ENCODE measurements at regions not wholly inside any gene's neighbourhood (a gene's known extent, or its start where the extent isn't known, plus 50 kb on each side); places are given as distances from the start of the nearest gene placed in this dataset.

DNA sequence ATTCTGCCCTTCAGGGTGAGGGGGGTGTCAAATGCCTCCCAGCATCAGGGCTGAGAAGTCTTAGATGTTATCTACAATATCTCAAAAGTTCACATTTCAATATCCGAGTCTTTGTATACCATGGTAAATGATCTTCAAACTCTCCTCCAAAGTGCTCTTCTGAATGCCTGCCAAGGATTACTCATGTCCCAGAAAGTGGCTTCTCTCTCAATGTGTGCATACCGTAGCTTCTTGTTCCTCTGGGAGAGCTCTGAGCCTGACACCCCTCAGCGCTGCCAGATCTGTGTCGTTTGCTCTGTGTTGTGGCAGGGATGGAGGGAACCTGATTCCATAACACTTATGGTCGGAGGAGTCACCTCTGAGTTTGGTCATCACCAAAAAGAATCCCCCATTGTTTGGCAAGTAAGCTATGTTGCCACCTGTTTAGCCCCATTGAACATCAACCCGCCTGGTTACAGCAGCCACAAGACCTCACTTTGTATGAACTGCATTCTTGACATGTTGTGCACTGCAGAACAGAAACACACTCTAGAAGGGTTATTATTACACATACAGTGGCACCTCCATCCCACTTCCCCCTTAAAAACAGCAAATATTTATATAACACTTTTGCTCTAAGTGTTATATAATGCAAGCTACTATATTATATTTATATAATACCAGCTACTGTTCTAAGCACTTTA, 163.1 kb upstream of the MIR17HG start:
- H3K9me3 Mint-ChIP-seq, result no peaks in the 10 kb centered on the region
- H3K36me3 Mint-ChIP-seq (ENCODE audit: low read depth), result peaks cover 2% of the 10 kb centered on the region
- DNase-seq (ENCODE audit: low read depth, low spot score), result no peak
- H3K27ac Mint-ChIP-seq (ENCODE audit: unreplicated experiment), result peak overlapping the region; percentile 64
- H3K4me3 Mint-ChIP-seq, result no peak overlapping the region
- peaks cover 27% of the 10 kb centered on the region for H3K4me1 Mint-ChIP-seq
- no peaks in the 10 kb centered on the region for H3K27me3 Mint-ChIP-seq (ENCODE audit: low read depth)
- TF ChIP-seq, protein P1, sequence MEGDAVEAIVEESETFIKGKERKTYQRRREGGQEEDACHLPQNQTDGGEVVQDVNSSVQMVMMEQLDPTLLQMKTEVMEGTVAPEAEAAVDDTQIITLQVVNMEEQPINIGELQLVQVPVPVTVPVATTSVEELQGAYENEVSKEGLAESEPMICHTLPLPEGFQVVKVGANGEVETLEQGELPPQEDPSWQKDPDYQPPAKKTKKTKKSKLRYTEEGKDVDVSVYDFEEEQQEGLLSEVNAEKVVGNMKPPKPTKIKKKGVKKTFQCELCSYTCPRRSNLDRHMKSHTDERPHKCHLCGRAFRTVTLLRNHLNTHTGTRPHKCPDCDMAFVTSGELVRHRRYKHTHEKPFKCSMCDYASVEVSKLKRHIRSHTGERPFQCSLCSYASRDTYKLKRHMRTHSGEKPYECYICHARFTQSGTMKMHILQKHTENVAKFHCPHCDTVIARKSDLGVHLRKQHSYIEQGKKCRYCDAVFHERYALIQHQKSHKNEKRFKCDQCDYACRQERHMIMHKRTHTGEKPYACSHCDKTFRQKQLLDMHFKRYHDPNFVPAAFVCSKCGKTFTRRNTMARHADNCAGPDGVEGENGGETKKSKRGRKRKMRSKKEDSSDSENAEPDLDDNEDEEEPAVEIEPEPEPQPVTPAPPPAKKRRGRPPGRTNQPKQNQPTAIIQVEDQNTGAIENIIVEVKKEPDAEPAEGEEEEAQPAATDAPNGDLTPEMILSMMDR (conservative IDR thresholded peaks at IDR 0.05), result no peak

DNA sequence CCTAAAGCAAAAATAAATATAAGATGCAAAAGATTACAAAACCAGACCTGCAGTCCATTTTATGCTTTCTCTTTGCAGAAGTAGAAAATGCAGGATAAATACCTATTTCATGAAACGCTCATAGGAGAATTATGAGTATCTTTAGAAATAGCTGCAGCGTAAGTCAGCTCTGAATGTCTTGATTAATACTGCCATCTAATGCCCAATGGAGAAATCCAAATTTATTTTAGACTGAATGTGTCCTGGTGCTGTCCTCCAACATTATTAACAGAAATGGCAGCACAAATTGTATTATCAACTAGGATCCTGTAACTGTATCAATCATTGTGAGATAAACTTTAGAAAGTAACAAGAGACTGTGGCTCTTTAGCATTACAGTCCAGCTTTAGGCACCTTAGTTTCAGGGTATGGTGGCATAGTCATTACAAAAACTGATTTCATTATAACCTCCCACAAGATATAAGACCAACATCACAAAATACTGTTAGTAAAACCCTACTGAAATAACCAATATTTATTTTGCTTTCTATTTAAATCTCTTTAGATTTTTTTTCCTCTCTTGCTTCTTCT, 162.1 kb upstream of the MIR17HG start:
- Mint-ChIP-seq H3K27ac (ENCODE audit: unreplicated experiment) (peak overlapping the region; percentile 44), H3K9me3 (no peaks in the 10 kb centered on the region), H3K4me3 (no peak overlapping the region), H3K36me3 (ENCODE audit: low read depth) (peaks cover 2% of the 10 kb centered on the region), H3K4me1 (peaks cover 27% of the 10 kb centered on the region), H3K27me3 (ENCODE audit: low read depth) (no peaks in the 10 kb centered on the region)
- DNase-seq (ENCODE audit: low read depth, low spot score), result no peak
- TF ChIP-seq, protein P1 (conservative IDR thresholded peaks at IDR 0.05), result peak; percentile 69

DNA sequence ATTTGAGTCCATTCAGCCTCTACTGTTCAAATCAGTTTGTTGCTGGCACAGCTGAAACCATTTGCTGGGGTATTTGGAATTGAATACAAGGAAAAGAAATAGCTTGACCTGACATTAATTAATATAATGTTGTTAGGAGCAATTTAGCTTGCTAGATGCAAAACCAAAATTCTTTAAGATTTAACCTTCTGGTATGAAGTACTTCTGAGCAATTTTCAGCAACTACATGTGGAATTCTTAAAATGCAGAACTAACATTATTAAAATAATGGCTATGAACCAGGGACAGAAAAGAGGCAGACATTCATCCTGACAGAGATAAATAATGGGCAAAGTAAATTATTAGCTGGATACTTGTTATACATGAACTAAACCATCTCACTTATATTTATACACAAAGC, 160.0 kb upstream of the MIR17HG start:
- peaks cover 2% of the 10 kb centered on the region for H3K36me3 Mint-ChIP-seq (ENCODE audit: low read depth)
- TF ChIP-seq, protein P1 (conservative IDR thresholded peaks at IDR 0.05), result no peak
- H3K9me3 Mint-ChIP-seq, result peaks cover 3% of the 10 kb centered on the region
- no peaks in the 10 kb centered on the region for H3K27me3 Mint-ChIP-seq (ENCODE audit: low read depth)
- no peak overlapping the region for H3K4me3 Mint-ChIP-seq
- H3K4me1 Mint-ChIP-seq, result peaks cover 27% of the 10 kb centered on the region
- H3K27ac Mint-ChIP-seq (ENCODE audit: unreplicated experiment), result no peak overlapping the region
- no peak for DNase-seq (ENCODE audit: low read depth, low spot score)

DNA sequence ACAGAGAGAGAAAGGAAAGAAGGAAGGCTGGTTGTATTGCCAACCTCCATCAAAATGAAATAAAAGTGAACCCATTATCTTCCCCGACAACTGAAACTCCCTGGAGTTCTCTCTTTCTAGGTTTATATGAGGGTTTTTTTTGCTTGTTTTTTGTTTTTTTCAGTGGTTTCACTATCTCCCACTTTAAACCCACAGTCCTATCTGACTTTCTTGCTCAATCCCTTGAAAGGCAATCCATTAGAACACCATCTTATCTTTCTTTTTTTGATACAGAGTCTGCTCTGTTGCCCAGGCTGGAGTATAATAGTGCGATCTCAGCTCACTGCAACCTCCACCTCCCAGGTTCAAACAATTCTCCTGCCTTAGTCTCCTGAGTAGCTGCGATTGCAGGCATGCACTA, 158.0 kb upstream of the MIR17HG start:
- DNase-seq (ENCODE audit: low read depth, low spot score), result no peak
- H3K4me1 Mint-ChIP-seq, result peaks cover 16% of the 10 kb centered on the region
- H3K36me3 Mint-ChIP-seq (ENCODE audit: low read depth), result peaks cover 5% of the 10 kb centered on the region
- peaks cover 6% of the 10 kb centered on the region for H3K9me3 Mint-ChIP-seq
- H3K27me3 Mint-ChIP-seq (ENCODE audit: low read depth), result no peaks in the 10 kb centered on the region
- H3K27ac Mint-ChIP-seq (ENCODE audit: unreplicated experiment), result no peak overlapping the region
- H3K4me3 Mint-ChIP-seq, result no peak overlapping the region
- TF ChIP-seq, protein P1 (conservative IDR thresholded peaks at IDR 0.05), result no peak

DNA sequence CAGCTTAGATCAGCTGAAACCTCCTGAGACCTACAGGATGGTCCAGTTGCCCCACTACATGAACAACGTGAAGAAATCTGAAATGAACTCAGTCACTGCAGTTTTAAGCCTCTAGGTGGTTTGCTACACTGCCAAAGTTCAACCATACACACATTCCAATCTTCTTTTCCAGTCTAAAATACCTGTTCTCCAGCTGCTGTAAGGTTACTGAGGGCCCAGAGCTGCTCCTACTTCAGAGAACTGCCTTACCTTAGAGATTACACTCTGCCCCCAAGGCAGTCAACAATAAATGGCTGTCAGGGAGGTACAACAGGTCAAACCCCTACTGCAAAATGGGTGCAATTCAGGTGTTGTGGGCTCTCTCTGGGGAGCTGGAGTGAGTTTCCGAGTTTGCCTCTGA, 154.1 kb upstream of the MIR17HG start:
- H3K27ac Mint-ChIP-seq (ENCODE audit: unreplicated experiment), result no peak overlapping the region
- peaks cover 9% of the 10 kb centered on the region for H3K9me3 Mint-ChIP-seq
- no peaks in the 10 kb centered on the region for H3K27me3 Mint-ChIP-seq (ENCODE audit: low read depth)
- no peak for DNase-seq (ENCODE audit: low read depth, low spot score)
- H3K4me1 Mint-ChIP-seq, result peaks cover 11% of the 10 kb centered on the region
- H3K4me3 Mint-ChIP-seq, result no peak overlapping the region
- TF ChIP-seq, protein P1 (conservative IDR thresholded peaks at IDR 0.05), result no peak
- peaks cover 11% of the 10 kb centered on the region for H3K36me3 Mint-ChIP-seq (ENCODE audit: low read depth)
